NCI-H187 (cell line): ENCODE measurements at regions not wholly inside any gene's neighbourhood (a gene's known extent, or its start where the extent isn't known, plus 50 kb on each side); places are given as distances from the start of the nearest gene placed in this dataset.
A peak's percentile ranks its signal among the peaks of the same experiment; 100 is the strongest.

Experiments used
- DNase-seq, 2 experiments: peaks; one replicate each; lab custom pipeline; 2025; lab: John Stamatoyannopoulos, UW

DNA sequence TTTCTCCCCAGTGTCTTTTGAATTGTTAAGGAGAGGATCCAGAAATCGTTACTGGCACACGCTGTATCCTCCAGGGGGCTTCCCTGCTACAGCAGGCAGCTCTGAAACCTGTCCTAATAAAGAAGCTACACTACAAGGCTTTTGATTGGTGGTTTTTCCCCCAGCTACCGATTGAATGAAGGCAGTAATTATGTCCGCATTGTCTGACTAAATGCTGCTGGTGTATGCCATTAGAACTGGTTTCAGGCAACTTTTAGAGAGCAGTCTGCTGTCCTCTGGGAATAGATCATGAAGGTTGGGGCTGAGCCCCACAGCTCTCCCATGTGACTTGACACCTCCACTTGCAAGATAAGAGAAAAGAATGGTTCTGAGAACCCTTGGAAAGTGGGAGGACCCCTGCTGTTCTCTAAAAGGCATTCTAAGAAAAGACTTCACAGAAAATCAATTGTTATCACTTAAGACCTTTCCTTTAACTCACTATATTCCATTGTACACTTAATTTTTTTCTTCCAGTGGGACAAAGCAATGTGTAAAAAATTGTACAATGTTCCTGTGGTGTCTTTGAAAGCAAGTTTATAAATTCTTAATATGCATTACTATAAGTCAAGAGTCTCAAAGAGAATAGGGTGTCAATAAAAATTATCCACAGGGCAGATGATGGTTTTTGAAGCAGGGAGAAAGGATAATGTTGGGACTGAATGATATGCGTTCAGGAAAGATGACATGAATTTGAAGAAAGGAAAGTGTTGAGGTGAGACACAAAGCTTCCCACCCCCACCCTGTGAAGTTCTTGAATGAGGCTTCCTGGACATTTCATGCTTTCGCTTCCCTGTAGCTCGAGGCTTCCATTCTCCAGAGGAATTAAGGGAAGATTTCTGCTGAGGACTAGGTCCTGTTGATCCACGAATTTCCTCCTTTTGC is 53.0 kb upstream of the DAZL start:
- peak; percentile 5 to 6 for DNase-seq

DNA sequence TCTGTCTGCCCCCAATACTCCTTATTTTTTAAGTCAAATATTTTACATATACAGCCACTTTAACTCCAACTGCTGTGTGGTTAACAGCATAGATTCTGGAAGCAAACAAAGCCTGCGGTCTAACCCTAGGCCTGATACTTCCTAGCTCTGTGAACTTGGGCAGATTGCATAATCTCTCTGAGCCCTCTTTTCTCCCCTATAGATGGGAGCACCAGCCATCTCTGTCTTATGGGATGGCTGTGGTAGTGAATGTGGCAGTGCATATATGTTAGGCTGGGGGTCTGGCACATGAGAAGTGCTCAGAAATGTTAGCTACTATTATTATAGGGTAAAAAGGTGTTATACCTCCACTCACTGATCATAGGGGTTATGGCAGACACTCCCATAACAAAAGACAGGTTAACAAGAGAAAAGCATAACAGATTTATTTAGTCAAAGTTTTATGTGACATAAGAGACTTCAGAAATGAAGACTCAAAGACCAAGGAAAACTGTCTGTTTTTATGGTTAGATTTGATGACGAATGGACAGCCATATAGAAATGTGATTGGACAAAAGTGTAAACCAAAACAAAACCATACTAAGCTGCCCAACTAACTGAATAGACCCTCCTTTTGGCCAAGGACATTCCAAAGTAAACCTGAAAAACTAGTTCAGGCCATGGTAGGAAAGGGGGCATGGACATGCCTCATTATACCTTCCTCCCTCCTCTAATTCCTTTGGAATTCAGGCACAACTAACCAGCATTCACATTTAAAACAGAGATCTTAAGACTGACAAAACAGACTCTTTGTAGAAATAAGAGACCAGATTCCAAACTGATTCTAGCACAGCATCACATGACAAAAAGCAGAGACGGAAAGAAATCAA is 53.9 kb upstream of the DAZL start:
- no peak for DNase-seq

DNA sequence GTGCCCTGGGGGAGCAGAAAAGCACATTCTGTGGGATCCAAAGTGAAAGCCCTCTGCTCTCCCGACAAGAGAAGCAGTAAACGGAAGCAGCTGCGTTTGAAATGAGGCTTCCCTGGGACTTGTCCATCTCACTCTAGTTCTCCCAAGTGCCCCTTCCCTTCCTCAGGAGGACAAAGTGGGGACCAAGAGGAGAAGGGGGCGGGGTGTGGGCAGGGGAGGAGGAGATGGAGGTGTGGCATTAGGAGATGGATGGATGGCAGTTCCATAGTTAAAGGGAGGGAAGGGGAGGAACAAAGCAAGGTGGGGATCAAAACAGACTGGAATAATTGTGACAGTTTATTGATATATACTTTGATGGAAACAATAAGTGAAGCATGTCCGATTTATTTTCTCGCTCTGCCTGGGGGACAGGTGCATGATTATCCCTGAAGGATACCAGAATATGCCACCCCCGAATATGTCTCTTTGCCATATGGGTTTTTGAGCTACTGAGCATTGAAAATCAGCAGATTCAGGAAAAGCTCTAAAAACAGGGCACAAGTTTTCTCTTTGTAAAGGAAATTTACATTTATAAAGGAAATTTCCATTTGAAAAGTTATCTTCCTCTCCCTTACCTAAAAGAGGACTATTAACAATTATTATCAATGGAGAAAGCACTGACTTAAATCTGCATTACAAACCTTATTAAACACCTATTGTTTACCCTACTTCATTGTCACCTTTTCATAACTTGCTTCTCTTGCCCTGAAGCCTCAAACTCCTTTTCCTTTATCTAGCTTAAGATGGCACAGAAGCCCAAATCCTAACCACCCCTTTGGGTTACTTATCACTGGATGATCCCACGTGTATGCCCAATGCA is 58.9 kb upstream of the DAZL start:
- DNase-seq = no peak

DNA sequence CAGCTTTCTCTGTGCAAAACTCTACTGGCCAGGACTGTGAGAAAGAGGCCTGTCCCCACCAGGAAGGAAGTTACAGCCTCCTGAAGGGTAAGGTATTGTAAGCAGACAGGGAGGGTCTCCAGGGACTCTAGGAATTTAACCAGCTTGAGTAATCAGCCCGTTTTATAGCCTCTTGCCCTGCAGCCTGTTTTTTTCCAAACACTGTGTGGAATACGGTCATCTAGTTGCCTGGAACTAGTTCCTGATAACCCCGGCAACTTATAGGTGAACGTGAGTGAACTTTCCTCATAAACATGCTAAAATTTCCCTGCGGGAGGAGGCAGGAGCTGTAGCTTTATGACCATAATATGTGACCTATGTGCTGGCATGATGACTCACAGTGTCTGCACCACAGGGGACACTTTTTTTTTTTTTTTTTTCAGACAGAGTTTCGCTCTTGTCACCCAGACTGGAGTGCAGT is 60.1 kb upstream of the DAZL start:
- DNase-seq = no peak

DNA sequence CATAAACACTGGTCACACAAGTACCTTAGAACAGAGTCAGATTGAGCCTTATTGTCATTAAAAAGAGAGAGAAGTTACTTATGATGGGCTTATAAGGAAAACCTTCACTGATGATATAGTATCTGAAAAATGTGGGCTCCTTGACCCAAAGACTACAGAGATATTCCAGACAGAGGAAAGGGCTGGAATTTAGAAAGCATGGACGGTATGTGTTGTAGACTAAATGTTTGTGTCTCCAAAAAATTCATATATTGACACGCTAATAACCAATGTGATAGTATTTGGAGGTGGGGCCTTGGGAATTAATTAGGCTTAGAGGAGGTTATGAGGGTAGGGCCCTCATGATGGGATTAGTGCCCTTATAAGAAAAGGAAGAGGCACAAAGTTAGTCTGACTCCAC is 61.0 kb upstream of the DAZL start:
- no peak for DNase-seq

DNA sequence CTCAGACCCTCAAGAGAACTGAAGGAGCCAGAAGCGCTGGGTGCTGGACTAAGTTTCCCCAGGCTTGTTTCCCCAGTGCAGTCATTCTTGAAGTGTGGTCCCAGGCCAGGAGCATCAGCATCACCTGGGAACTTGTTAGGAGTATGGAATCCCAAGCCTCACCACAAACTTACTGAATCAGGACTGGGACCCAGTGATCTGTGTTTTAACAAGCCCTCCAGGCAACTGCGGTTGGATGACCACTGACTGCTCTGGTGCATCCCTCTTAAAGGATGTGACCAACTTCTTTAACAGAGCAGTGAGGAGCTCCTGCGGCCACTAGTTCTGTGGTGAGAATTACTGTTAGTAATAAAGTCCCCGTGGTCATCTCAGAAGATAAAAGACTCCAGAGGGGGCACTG is 62.4 kb upstream of the DAZL start:
- DNase-seq = no peak

DNA sequence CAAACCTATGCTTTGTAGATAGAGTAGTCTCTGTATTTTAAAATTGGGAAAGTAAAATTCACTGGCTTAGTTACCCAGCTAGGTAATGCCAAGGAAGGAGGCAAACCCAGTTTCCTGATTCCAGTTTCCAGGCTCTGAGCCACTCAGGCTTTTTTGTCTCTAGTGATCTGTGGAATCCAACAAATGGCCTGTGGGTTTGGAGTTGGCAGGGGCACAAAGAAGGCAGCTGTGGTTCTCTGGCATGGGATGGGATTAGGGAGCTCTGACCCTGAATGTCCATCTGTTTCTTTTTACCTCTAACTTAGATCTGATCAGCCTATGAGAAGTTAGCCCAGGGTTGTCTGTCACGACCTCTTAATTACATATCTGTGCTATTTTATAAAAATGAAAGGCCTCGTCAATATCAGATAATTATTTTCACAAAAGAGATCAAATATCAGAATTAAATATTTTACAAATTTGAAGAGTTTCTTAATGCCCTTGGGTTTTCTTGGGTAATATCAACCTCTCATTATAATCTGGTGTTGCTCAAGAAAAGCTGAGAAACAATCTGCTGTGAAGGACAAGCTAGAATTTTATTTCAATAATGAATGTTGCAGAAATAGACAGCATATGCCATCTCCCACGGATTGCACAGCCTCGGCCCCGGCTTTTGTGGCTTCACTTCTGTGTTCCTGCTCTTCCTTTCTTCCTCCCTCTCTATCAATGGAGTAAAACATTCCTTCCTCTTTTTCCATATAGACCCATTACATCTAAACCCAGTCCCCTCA is 63.7 kb upstream of the DAZL start:
- no peak for DNase-seq

DNA sequence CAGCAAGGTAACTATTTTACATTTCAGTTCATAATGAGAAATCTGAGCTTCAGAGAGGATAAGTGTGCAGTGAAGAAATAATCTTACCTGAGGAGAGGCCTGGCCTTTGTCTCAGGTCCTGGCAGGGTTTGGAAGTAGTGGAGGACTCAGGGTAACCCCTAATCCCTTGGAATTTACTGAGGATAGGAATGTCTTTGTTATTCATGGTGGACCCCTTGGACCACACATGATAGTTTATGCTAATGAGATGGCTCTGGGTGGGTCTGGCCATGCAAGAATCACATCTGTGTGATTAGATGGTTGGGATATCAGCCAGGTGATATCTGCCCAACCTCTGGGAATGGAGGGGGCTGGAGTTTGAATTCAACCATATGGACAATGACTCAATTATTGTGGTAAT is 65.0 kb upstream of the DAZL start:
- DNase-seq = no peak

GRCh38 chr3:16671690-16672089 is 66.5 kb upstream of the DAZL start:
- no peak for DNase-seq

- no peak for DNase-seq
Observed at GRCh38 chr3:16673530-16673929, 68.3 kb upstream of the DAZL start.

GRCh38 chr3:16675805-16676204 is 70.6 kb upstream of the DAZL start:
- DNase-seq = no peak

DNA sequence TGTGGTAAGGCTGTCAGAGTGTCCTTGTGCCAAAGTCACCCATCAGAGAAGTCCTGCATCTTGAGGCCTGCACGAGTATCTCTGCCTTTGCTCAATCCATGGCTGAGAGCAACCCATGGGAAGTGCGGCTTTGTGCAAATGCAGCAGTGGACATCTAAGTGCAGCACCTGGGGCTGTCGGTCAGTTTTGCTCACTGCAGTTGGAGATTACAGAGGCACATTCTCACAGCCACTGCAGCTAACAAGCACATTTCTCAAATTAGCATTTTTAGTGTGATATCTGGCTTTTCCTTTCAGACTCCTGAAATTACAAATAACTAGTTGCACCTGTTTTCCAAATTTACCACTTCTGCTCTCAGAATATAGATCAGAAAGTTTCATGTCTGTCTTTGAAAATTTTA is 81.5 kb upstream of the DAZL start:
- no peak for DNase-seq

GRCh38 chr3:16687221-16687620 is 82.0 kb upstream of the DAZL start:
- no peak for DNase-seq

DNA sequence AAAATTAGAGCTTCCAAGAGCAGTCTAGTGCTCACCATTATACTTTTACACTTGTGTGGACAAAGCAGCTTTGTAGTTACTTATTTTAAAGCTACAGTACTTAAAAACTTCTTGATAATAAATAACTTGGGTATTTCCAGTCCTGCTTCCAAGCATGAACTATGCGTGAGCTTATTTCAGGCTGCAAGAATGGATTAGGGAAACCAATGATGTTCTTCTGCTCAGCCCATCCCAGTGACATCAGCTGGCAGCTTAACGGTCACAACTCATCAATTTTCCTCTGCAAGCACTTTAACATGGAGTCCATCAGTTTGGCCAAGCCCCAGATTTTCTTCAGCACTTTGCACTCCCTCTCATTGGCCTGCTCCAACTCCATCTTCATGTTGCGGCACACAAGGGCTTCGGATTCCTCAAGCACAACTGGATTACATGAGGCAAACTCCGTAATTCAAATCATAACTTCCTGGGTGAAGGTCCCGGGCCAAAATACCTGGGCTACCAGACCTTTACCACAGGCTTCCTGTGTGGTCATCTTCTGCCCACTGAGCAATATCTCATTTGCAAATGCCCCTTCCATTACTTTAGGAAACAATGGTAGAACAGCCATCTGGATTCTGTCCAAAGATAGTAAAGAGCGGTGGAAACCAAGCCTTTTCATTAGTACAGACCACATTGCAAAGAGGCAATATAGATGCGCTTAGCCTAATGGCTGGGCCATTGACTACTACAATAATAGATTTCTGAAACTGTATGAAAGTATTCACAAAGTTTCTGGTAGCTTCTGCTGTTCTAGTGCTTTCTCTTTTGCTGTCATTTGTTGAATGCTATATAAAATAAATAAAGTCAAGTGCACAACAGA is 87.5 kb upstream of the DAZL start:
- no peak for DNase-seq

GRCh38 chr3:16693820-16694219 is 88.6 kb upstream of the DAZL start:
- DNase-seq = no peak

DNA sequence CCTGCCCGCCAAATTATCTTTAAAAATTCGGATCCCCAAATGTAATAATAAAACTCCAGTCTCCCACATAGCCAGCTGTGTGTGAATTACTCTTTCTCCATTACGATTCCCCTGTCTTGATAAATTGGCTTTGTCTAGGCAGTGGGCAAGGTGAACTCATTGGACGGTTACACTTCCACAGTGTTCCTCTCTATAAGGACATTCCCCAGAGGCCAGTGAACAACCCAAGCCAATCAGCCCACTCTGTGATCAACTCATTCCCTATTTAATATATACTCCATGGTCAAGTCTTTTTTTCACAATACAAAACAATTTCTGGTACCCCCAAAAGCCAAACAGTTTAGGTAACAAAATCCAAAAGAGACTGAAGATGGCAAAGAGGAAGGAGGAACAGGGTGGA is 90.5 kb upstream of the DAZL start:
- no peak for DNase-seq

DNA sequence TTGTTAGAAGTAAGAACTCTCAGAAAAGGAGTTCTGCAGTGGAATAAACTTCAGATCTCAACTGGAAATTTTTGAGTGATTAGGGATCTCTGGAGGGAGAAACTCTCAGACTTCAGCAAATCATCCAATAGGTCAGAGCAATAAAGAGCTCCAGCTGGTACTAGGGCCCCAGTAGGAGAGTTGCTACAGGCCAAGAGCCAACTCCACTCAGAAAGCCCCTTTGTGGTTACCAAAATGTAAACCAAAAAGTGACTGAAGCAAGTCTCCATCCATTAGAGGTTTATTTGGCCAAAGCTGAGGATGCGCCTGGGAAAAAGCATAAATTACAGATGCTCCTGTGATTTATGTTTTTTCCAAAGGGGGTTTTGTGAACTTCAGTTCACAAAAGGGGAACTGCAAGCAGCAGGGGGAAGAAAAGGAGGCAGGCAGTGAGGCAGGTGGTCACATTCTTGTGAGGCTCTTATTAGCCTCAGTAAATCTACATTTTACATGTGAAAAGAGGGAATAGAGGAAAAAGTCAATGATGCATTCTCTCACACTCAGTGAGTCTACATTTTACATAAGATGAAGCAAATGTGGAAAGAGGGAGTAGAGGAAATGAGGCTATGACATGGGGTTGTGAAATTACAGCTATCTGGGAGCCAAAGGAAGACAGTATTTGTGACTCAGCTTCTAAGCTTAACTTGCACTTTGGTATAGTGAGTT is 92.4 kb upstream of the DAZL start:
- DNase-seq = no peak

DNA sequence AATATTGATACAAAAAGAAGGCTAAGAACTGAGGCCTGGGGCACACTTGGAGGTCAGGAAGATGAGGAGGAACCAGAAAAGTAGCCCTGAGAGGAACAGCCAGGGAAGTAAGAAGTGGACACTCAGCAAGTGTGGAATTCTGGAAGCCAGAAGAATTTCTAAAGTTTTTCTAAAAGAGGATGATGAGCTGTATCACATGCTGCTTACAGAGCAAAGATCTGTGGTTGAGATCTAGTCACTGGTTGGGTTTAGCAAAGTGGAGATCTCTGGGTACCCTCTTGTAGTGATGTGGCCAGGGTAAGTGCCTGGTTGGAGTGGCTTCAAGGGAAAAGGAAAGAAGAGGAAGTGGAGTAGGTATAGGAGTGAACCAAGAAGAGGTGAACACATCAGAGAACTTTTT is 95.4 kb upstream of the DAZL start:
- DNase-seq = no peak

- DNase-seq = no peak
Observed at GRCh38 chr3:16704941-16705340, 99.7 kb upstream of the DAZL start.

DNA sequence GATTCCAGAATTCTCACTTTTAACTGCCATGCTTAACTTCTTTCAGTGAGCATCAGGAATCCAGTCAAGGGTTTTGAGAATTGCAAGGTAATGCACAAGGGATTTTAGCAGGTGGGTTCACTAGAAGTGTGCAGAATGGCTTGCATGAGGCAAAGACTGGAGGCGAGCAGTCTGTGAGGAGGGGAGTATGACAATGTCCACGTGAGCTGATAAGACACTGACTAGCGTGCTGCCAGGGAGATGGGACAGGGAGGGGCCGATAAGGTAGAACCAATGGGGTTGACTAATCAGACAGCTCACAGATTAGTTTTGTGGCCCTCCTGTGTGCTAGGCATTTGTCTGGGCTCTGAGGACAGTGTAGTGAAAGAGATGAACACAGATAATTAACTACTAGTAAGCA is 102.0 kb upstream of the DAZL start:
- no peak for DNase-seq
